IMR-90 (cell line): ENCODE measurements at regions not wholly inside any gene's neighbourhood (a gene's known extent, or its start where the extent isn't known, plus 50 kb on each side); places are given as distances from the start of the nearest gene placed in this dataset.

Experiments
- ATAC-seq: fragments of 200-7000 bp; cut with Tn5 transposase; 2 replicates; pipeline ENCODE4 v1.9.1; 2020; ENCODE audit warnings: low read depth, mild to moderate bottlenecking, moderate library complexity
- BruUV-seq: library from RNA; stranded (reverse); fragments of 400-500 nt; replicated peaks from 2 replicates; lab custom pipeline; 2021; lab: Mats Ljungman, UMichigan
- CTCF ChIA-PET: fragments of 300-600 bp; formaldehyde crosslinking; extraction: SDS; loops from one replicate; lab custom pipeline; 2021; ENCODE audit warnings: antibody characterized with exemption; lab: Yijun Ruan, JAX
- POLR2A ChIA-PET: fragments of 300-600 bp; sonication (Branson Sonifier 250); formaldehyde crosslinking; loops from one replicate; lab custom pipeline; 2022; ENCODE audit warnings: antibody characterized with exemption; ENCODE audit not compliant: unreplicated experiment; lab: Charles Lee
- DNase-seq: peaks from one replicate; pipeline ENCODE4 v3.0.0; 2013
- H2AFZ ChIP-seq: replicated peaks from 2 replicates; pipeline ENCODE3; 2013; ENCODE audit warnings: low read length, mild to moderate bottlenecking; ENCODE audit not compliant: poor library complexity
- H2AK5ac ChIP-seq: 2 replicates; pipeline ENCODE4 v1.6.1; 2013; ENCODE audit warnings: low read depth, low read length, inconsistent platforms
- H2AK9ac ChIP-seq: replicated peaks from 2 replicates; pipeline ENCODE3; 2013; ENCODE audit warnings: mild to moderate bottlenecking, low read depth, low read length, moderate library complexity; ENCODE audit not compliant: poor library complexity
- H2BK120ac ChIP-seq: 2 replicates; pipeline ENCODE4 v1.6.1; 2013; ENCODE audit warnings: low read depth, low read length, inconsistent platforms
- H2BK15ac ChIP-seq: 3 replicates; pipeline ENCODE4 v1.6.1; 2013; ENCODE audit warnings: low read depth, low read length, inconsistent platforms
- H2BK20ac ChIP-seq: 2 replicates; pipeline ENCODE4 v1.6.1; 2013; ENCODE audit warnings: low read depth, mild to moderate bottlenecking, inconsistent platforms, low read length, moderate library complexity
- H2BK5ac ChIP-seq: 2 replicates; pipeline ENCODE4 v1.6.1; 2013; ENCODE audit warnings: mild to moderate bottlenecking, low read depth, low read length, inconsistent platforms; ENCODE audit not compliant: poor library complexity, severe bottlenecking
- H3K14ac ChIP-seq: replicated peaks from 2 replicates; pipeline ENCODE4 v1.6.1; 2013; ENCODE audit warnings: low read depth, low read length, inconsistent platforms
- H3K18ac ChIP-seq: 2 replicates; pipeline ENCODE4 v1.6.1; 2013; ENCODE audit warnings: low read depth, low read length, control low read depth
- H3K23ac ChIP-seq: 2 replicates; pipeline ENCODE4 v1.6.1; 2013; ENCODE audit warnings: low read depth, low read length, inconsistent platforms
- H3K27ac ChIP-seq: 2 replicates; pipeline ENCODE4 v1.5.1; 2013; ENCODE audit warnings: mild to moderate bottlenecking, control low read depth, low read length; ENCODE audit not compliant: insufficient read depth
- H3K27me3 ChIP-seq: 2 replicates; pipeline ENCODE4 v1.6.1; 2013; ENCODE audit warnings: low read length; ENCODE audit not compliant: control insufficient read depth, insufficient read depth
- H3K36me3 ChIP-seq: 2 replicates; pipeline ENCODE4 v1.6.1; 2013; ENCODE audit warnings: low read length, mixed read lengths; ENCODE audit not compliant: control insufficient read depth, insufficient read depth
- H3K4ac ChIP-seq: 2 replicates; pipeline ENCODE4 v1.6.1; 2013; ENCODE audit warnings: low read depth, low read length, inconsistent platforms
- H3K4me1 ChIP-seq: 2 replicates; pipeline ENCODE4 v1.6.1; 2013; ENCODE audit warnings: low read length, mixed read lengths; ENCODE audit not compliant: control insufficient read depth, insufficient read depth
- H3K4me2 ChIP-seq: 2 replicates; pipeline ENCODE4 v1.6.1; 2013; ENCODE audit warnings: low read depth, mild to moderate bottlenecking, control low read depth, low read length, moderate library complexity
- H3K4me3 ChIP-seq: 2 replicates; pipeline ENCODE4 v1.5.1; 2013; ENCODE audit warnings: low read depth, mild to moderate bottlenecking, control low read depth, low read length, moderate library complexity; ENCODE audit not compliant: insufficient read depth
- H3K56ac ChIP-seq: 2 replicates; pipeline ENCODE4 v1.6.1; 2013; ENCODE audit warnings: low read length, inconsistent platforms; ENCODE audit not compliant: insufficient read depth; ENCODE audit errors: extremely low read depth
- H3K79me1 ChIP-seq, 2 experiments: 2 replicates each; pipeline ENCODE4 v1.6.1; 2013; ENCODE audit warnings: low read length in 2 of 2, inconsistent platforms in 1 of 2, low read depth in 1 of 2
- H3K9ac ChIP-seq: 2 replicates; pipeline ENCODE4 v1.6.1; 2013; ENCODE audit warnings: low read depth, low read length, control low read depth
- H3K9me1 ChIP-seq: 2 replicates; pipeline ENCODE4 v1.6.1; 2013; ENCODE audit warnings: low read length, inconsistent platforms; ENCODE audit not compliant: insufficient read depth
- H3K9me3 ChIP-seq: 2 replicates; pipeline ENCODE4 v1.6.1; 2013; ENCODE audit warnings: low read length; ENCODE audit not compliant: control insufficient read depth, insufficient read depth
- H4K20me1 ChIP-seq: 2 replicates; pipeline ENCODE4 v1.6.1; 2013; ENCODE audit warnings: low read length, inconsistent platforms; ENCODE audit not compliant: insufficient read depth
- H4K5ac ChIP-seq: 2 replicates; pipeline ENCODE4 v1.6.1; 2013; ENCODE audit warnings: mild to moderate bottlenecking, low read depth, low read length, control low read depth
- H4K8ac ChIP-seq, 2 experiments: 2 replicates each; pipeline ENCODE4 v1.6.1; 2013; ENCODE audit warnings: low read depth in 2 of 2, low read length in 2 of 2, control low read depth in 1 of 2, inconsistent platforms in 1 of 2
- H4K91ac ChIP-seq: 2 replicates; pipeline ENCODE4 v1.6.1; 2013; ENCODE audit warnings: low read depth, low read length, inconsistent platforms; ENCODE audit not compliant: insufficient read depth
- CHD1 ChIP-seq: IDR thresholded peaks from 2 replicates; pipeline ENCODE4 v1.6.1; 2012; ENCODE audit warnings: low read depth, low read length, improper control_type of control experiment
- ELK1 ChIP-seq: fragments of 150-350 bp; IDR thresholded peaks from 2 replicates; pipeline ENCODE4 v1.6.1; 2016; ENCODE audit warnings: low read depth, mild to moderate bottlenecking, low read length, moderate library complexity, borderline replicate concordance
- FOS ChIP-seq: fragments of 150-350 bp; IDR thresholded peaks from 2 replicates; pipeline ENCODE4 v1.6.1; 2016; ENCODE audit warnings: low read depth, low read length
- MAFK ChIP-seq: IDR thresholded peaks from 2 replicates; pipeline ENCODE4 v1.6.1; 2012; ENCODE audit warnings: low read depth, low read length, improper control_type of control experiment
- MXI1 ChIP-seq: IDR thresholded peaks from 2 replicates; pipeline ENCODE4 v1.6.1; 2012; ENCODE audit warnings: low read depth, mild to moderate bottlenecking, low read length, moderate library complexity, borderline replicate concordance
- NFE2L2 ChIP-seq: fragments of 150-350 bp; IDR thresholded peaks from 2 replicates; pipeline ENCODE4 v1.6.1; 2016; ENCODE audit warnings: low read depth, mild to moderate bottlenecking, low read length
- POLR2A ChIP-seq: IDR thresholded peaks from 2 replicates; pipeline ENCODE4 v1.6.1; 2012; ENCODE audit warnings: mild to moderate bottlenecking, low read depth, low read length
- RCOR1 ChIP-seq: IDR thresholded peaks from 2 replicates; pipeline ENCODE4 v1.6.1; 2012; ENCODE audit warnings: mild to moderate bottlenecking, low read length, improper control_type of control experiment; ENCODE audit not compliant: insufficient replicate concordance
- RFX5 ChIP-seq: IDR thresholded peaks from 2 replicates; pipeline ENCODE4 v1.8.0; 2012; ENCODE audit warnings: low read depth, mild to moderate bottlenecking, low read length, moderate library complexity
- USF2 ChIP-seq: fragments of 150-350 bp; IDR thresholded peaks from 2 replicates; pipeline ENCODE4 v1.6.1; 2017; ENCODE audit warnings: mild to moderate bottlenecking, antibody characterized with exemption, low read length, low read depth
- WGBS, 2 experiments: methylation state at CpG; one replicate each; pipeline versions ENCODE4 v1.1.5 to v1.1.7; 2013; ENCODE audit warnings: missing lambda C conversion rate in 2 of 2; ENCODE audit not compliant: insufficient read length in 1 of 2; ENCODE audit errors: extremely low coverage in 2 of 2; 5-methylcytosine and 5-hydroxymethylcytosine counted together
- dilution Hi-C: fragments of 300-500 bp; cut with HindIII; formaldehyde crosslinking; loops from one replicate; pipeline ENCODE4 v1.14.3; 2018; ENCODE audit warnings: low sequenced_read_pairs; ENCODE audit not compliant: unreplicated experiment
- in situ Hi-C: fragments of 300-500 bp; cut with MboI; formaldehyde crosslinking; loops from 3 replicates; pipeline ENCODE4 v1.14.3; 2019; ENCODE audit warnings: low sequenced_read_pairs, inconsistent platforms, mixed read lengths
- intact Hi-C: fragments of 100-400 bp; cut with micrococcal nuclease; formaldehyde crosslinking; loops from 2 replicates; pipeline ENCODE4 v1.10.0; 2022

GRCh38 chr2:128770143-128771085 lies 451.7 kb upstream of the HS6ST1 start:
- H2AK9ac ChIP-seq = no peak overlapping the region
- no peak overlapping the region for H3K4me2 ChIP-seq
- no peaks in the 10 kb centered on the region for H3K9me1 ChIP-seq
- H2BK120ac ChIP-seq = no peak overlapping the region
- intact Hi-C loops (no loop called here), dilution Hi-C loops (no loop called here), in situ Hi-C loops (no loop called here)
- no peak overlapping the region for H3K4ac ChIP-seq
- DNase-seq = no peak
- no peak overlapping the region for H4K8ac ChIP-seq
- H2AK5ac ChIP-seq = no peak overlapping the region
- H3K56ac ChIP-seq = no peak overlapping the region
- no peaks in the 10 kb centered on the region for H3K9me3 ChIP-seq
- H2BK15ac ChIP-seq = no peak overlapping the region
- H2BK20ac ChIP-seq = no peak overlapping the region
- 71% methylated on average over 12 of the region's 18 CpGs; no CpG with 5 or more reads in 1 of the 2 experiments for WGBS, 2 experiments
- H3K18ac ChIP-seq = no peak overlapping the region
- no peak overlapping the region for H2AFZ ChIP-seq
- ChIA-PET CTCF (no interaction called here), POLR2A (no interaction called here)
- TF ChIP-seq USF2 = no peak
- TF ChIP-seq RFX5 = no peak
- no peak for TF ChIP-seq ELK1
- TF ChIP-seq CHD1 = no peak
- no peak for TF ChIP-seq RCOR1
- TF ChIP-seq POLR2A = no peak
- no peak for TF ChIP-seq FOS
- no peak for TF ChIP-seq MAFK
- TF ChIP-seq MXI1 = no peak
- no peak for TF ChIP-seq NFE2L2
- H4K5ac ChIP-seq = no peak overlapping the region
- H3K4me3 ChIP-seq = no peak overlapping the region
- no peak overlapping the region for H4K91ac ChIP-seq
- no peak overlapping the region for H3K27ac ChIP-seq
- H3K36me3 ChIP-seq = no peaks in the 10 kb centered on the region
- no peak for ATAC-seq
- no peaks in the 10 kb centered on the region for H3K79me1 ChIP-seq
- no peaks in the 10 kb centered on the region for H4K20me1 ChIP-seq
- no peak overlapping the region for H3K14ac ChIP-seq
- no peak overlapping the region for H3K9ac ChIP-seq
- H3K27me3 ChIP-seq = peaks cover 3% of the 10 kb centered on the region; the same call in 1 of the 2 replicates
- no peaks in the 10 kb centered on the region for H3K4me1 ChIP-seq
- no peak overlapping the region for H2BK5ac ChIP-seq
- BruUV-seq = no TSS peak
- no peak overlapping the region for H3K23ac ChIP-seq
